Ovary (tissue), 3 donors: ENCODE measurements at regions not wholly inside any gene's neighbourhood (a gene's known extent, or its start where the extent isn't known, plus 50 kb on each side); places are given as distances from the start of the nearest gene placed in this dataset.

Experiments used
- CTCF ChIP-seq, 3 donors: fragments of 450-650 bp in 2 of 3; fragments of 200-600 bp in 1 of 3; IDR thresholded peaks; one replicate each; pipeline versions ENCODE4 v1.5.1 to v1.8.0; 2016 to 2022; ENCODE audit warnings: antibody characterized with exemption in 3 of 3, mild to moderate bottlenecking in 1 of 3
- EP300 ChIP-seq: sonication (generic); formaldehyde crosslinking; IDR thresholded peaks from one replicate; pipeline ENCODE4 v1.6.1; 2017; ENCODE audit warnings: antibody characterized with exemption
- POLR2A ChIP-seq: fragments of 450-650 bp; IDR thresholded peaks from one replicate; pipeline ENCODE4 v1.6.1; 2017; ENCODE audit warnings: antibody characterized with exemption, mild to moderate bottlenecking, moderate library complexity
- donor health status: DM: no; HTN: no; CAD: no.

GRCh38 chr20:40942775-40943174 lies 85.8 kb upstream of the TOP1 start:
- TF ChIP-seq POLR2A (no peak), CTCF (IDR thresholded peaks at IDR 0.05) (no peak), EP300 (no peak)
